GM19468 (cell line): ENCODE measurements at regions not wholly inside any gene's neighbourhood (a gene's known extent, or its start where the extent isn't known, plus 50 kb on each side); places are given as distances from the start of the nearest gene placed in this dataset.
"Not testable (repeated sequence)": the region's sequence is repeated elsewhere in the genome, so short reads cannot be mapped to it uniquely, and the experiment has no call there.

Experiments used
- ATAC-seq: cut with Tn5 transposase; IDR thresholded peaks from one replicate; pipeline ENCODE4 v1.9.1; 2021; ENCODE audit warnings: mild to moderate bottlenecking, moderate library complexity, moderate number of reproducible peaks; ENCODE audit not compliant: unreplicated experiment; ENCODE audit errors: extremely low read depth

GRCh38 chr4:103422467-103423219, 224.5 kb upstream of the CENPE start:
- no peak for ATAC-seq

DNA sequence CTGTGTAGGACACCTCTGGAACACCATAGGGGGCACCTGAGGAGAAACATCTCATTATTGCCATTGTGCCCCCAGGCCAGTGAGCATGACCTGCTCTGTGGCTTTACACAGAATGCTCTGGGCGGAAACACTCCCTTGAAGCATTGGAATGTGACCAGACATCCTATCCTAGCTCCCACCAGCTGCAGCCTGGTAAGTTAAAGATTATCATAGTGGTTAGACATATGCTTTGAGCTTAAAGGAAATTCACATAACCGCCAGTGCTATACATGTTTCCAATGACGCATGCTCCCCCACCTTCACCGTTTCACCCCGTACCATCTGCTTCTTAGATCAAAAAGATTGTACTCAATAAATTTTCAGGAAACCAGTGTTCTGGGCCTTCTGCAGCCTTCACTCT, 217.7 kb upstream of the CENPE start:
- ATAC-seq = no peak

DNA sequence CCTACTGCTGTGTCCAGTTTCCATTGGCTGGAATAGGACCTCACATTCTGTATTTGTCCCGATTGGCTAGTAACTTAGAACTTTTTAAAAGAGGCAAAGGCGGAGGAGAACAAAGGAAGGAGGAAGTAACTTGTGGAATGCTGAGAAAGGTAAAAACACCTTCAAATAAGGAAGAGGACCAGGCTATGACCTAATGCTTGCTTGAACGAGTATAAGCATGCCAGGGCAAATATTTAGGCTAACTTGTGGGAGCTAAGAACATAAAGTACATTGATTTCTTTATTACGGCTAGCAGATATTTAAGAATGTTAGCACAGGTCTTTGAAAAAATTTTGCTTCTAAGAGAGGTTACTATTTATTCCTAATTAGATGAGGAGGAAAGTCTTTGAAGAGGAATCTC, 214.5 kb upstream of the CENPE start:
- not testable (repeated sequence) for ATAC-seq

DNA sequence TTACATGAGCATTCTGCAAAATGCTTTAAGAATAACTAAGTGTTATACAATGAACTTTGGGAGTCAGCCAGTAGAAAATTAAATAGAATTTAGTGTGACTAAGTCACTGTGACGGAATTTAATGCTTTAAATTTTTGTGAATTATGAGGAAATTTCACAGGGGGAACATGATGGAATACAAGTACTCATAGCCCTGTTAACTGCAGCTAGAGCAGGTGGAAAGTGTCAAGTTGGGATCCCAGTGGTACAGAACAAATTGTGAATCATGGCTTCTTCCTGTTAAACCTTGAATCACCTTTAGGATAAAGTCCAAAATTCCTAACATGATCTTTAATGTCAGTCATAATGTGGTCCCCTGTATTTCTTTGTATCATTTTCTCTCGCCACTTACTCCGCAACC, 212.2 kb upstream of the CENPE start:
- ATAC-seq = no peak

DNA sequence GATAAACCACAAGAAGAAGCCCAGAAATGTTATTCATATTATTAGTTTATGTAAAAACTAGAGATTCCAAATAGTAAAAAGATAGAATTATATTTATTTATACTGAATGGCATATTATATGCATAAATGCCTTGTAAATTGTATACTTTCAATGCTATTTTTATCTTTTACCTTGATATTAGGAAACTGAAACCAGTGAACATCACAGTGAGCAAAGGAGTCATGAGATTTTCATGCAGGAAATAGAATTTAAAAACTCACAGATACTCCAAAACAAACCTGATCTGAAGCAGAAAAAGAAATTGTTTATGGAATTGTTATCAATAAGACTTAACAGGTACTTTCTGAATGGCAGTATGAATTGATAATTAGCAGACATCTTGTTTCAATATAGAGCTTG, 207.3 kb upstream of the CENPE start:
- ATAC-seq = no peak

DNA sequence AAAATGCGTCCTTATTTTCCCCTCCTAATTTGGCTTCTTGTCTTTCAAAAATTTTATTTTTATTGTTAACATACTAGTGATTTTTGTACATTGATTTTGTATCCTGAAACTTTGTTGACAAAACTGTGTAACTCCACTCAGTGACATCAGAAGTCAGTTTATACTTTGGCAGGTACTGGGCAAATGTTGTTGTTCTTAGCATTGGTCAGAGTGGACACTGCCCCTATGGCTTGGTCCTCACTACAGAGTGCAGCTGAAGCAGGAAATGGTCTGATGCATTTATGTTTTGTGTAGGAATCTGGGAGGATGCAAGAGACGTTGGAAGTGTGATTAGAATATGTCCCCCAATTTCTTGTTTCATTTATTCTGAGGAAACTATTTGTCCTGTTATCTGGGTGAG, 205.5 kb upstream of the CENPE start:
- ATAC-seq = no peak

DNA sequence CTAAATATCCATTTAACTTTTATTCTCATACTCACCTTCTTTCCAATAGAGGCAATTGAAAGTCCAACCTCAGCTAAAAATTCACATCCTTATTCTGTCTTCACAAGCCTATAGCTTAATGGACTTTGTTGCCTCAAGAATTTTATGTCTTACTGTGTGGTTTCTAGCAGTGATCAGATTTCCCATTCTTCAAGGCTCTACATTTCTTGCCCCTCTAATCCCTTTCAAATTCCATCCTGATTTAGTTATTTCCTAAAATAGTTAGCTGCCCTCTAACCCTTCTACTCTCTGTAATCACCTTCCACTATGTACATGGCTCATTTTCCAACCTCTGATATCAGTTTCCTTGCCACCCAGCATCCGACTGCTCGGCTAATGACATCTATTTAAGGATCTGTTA, 204.1 kb upstream of the CENPE start:
- no peak for ATAC-seq

DNA sequence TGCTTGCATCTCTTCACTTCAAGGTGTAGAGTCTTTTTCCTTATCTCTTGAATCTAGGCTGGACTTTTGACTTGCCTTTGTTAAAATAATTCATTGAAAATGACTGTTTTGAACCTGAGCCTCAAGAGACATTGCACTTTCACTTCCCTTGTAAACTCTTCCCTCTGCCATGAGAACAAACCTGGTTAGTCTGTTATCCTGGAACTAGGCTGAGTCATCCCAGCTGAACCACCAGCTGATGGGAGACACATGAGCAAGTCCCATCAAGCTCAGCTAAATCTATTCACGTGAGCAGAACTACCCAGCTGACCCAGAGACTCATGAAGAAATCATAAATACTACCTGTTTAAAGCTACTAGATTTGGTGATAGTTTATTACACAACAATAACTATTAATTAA, 202.3 kb upstream of the CENPE start:
- ATAC-seq = no peak

- no peak for ATAC-seq
Measured at GRCh38 chr4:103397541-103397940, 199.4 kb upstream of the CENPE start.

DNA sequence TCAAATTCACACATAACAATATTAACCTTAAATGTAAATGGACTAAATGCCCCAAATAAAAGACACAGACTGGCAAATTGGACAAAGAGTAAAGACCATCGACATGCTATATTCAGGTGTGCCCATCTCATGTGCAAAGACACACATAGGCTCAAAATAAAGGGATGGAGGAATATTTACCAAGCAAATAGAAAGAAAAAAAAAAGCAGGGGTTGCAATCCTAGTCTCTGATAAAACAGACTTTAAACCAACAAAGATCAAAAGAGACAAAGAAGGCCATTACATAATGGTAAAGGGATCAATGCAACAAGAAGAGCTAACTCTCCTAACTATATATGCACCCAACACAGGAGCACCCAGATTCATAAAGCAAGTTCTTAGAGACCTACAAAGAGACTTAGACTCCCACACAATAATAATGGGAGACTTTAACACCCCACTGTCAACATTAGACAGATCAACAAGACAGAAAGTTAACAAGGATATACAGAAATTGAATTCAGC, 189.4 kb upstream of the CENPE start:
- ATAC-seq = not testable (repeated sequence)

DNA sequence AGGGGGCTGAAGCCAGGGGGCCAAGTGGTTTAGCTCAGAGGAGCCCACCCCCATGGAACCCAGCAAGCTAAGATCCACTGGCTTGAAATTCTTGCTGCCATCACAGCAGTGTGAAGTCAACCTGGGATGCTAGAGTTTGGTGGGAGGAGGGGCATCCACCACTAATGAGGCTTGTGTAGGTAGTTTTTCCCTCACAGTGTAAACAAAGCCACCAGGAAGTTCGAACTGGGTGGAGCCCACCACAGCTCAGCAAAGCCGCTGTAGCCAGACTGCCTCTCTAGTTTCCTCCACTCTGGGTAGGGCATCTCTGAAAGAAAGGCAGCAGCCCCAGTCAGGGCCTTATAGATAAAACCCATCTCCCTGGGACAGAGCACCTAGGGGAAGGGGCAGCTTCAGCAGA, 187.4 kb upstream of the CENPE start:
- ATAC-seq = not testable (repeated sequence)

DNA sequence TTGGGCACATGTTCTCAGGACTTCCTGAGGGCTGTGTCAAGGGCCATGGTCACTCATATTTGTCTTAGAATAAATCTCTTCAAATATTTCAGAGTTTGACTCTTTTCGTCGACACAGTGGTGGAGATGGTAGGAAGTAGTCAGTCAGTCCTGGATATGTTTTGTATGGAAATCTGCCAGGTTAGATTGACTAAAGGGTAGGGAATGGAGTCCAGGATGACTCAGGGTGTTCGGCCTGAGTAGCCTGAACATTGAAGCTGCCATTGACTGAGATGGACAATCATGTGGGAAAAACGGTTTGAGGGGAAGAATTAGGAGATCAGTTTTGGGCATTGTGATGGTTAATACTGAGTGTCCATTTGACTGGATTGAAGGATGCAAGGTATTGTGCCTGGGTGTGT, 177.1 kb upstream of the CENPE start:
- ATAC-seq = no peak

DNA sequence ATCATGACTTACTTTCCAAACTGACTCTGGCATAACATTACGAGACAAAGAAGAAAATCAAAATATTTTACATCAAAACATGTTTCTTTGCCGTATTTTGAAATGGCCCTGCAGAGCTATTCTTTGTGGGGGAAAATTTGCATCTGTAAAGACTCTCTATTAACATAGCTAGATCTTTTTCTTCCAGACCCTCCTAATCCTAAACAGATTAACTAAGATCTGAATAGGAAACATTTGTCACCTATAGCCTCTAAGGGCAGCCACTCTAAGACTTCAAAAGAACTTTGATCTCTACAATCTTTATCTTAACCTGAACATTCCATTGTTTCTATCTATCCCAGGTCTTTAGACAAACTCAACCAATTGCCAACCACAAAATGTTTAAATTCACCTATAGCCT, 176.6 kb upstream of the CENPE start:
- no peak for ATAC-seq

DNA sequence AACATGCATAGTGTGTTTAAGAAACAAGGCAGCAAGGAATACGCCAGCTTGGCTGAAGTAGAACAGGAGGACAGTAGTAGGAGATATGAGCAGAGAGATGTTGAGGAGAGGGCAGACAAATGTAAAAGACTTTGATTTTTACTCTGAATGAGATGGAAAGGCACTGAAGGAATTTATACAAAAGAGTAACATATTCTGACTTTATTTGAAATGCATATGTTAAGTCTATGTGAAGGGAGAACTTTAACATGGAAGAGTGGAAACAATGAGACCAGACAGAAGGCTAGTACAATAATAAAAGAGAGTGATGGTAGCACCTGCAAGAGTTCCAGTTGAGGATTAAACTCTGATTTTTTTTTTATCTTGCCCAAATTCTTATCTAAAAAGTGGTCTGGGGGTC, 176.2 kb upstream of the CENPE start:
- no peak for ATAC-seq

- ATAC-seq = no peak
Measured at GRCh38 chr4:103372002-103372558, 173.9 kb upstream of the CENPE start.

DNA sequence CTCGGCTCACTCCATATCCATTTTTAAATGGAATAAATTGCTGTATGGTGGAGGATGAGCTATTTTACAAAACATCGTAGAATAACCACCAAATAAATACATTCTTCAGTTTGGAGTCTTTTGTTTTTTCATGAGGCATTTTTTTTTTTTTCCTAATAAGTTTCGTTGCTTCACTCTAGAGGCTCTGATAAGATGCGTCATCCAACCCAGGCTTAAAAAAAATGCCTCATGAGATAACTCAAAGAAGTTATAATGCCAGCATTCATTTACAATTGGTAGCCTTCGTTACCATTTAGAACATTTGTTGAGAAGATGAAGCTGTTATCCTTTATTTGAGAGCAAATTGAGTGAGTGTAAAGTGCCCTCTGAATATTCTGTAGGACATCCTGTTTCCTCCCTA, 172.2 kb upstream of the CENPE start:
- no peak for ATAC-seq

GRCh38 chr4:103365285-103365684, 167.1 kb upstream of the CENPE start:
- ATAC-seq = no peak

DNA sequence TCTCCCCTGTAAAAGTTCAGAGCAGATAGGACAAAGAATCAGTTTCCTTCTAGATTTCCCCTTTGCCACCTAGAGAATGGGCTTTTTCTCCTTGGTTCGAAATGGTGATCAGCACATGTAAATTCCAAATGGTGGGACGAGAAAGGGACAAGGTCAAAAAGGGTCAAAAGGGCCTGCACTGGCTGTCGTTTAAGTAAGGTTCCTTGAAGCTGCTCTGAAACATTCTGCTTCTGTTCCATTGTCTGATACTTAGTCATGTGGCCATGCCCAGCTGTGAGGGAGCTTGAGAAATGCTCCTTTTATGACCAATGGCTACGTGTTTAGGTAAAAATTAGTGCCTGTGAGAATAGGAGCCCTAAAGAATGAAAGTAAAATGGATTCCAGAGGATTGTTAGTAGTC, 165.9 kb upstream of the CENPE start:
- ATAC-seq = no peak

DNA sequence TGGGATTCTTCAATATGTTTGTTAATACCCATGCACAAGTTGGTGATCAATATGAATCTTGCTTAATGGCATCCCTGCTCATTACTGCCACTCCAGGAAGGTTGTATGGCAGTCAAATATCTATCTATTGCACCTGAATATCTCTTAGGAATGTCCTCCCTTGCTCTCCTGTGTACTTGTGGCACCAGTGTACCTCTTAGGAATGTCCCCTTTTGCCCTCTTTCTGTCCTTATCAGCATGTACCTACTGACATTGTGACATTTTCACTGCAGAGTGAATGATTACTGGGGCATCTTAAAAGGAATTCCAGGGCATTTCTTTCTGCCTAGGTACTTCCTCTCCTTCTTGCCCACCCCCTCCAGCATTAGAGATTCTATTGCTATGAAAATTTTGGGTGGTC, 163.8 kb upstream of the CENPE start:
- no peak for ATAC-seq

DNA sequence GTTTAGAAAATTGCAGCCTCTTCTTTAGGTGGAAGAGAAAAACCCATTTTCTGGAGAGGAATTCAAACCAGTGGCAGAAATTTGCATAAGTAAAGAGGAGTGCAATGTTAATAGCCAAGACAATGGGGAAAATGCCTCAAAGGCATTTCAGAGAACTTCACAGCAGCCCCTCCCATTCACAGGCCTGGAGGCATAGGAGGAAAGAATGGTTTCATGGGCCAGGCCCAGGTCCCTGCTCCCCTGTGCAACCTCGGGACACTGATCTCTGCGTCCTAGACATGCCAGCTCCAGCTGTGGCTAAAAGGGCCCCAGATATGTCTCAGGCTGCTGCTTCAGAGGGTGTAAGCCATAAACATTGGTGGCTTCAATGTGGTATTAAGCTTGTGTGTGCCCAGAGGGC, 161.8 kb upstream of the CENPE start:
- no peak for ATAC-seq

DNA sequence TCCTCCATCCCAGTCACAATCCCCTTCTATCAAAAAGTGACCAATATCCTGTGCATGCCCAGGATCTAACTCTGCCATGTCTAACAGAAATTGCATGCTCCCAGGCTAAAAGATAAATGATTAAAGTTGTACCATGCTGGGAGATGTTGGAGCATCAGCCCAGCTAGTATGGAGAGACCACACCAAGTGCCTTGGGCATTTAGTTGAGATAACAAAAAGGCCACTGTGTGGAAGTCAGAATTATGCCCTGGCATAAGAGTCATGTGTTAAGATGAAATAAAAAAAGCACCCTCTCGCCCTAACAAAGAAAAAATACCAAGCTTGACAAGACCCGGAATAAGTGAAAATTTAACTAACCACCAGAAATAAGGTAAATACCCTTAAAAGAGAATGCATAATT, 155.9 kb upstream of the CENPE start:
- no peak for ATAC-seq

GRCh38 chr4:103329642-103330041, 131.5 kb upstream of the CENPE start:
- ATAC-seq = no peak
